Esophagus muscularis mucosa (tissue), 4 donors: ENCODE measurements at regions not wholly inside any gene's neighbourhood (a gene's known extent, or its start where the extent isn't known, plus 50 kb on each side); places are given as distances from the start of the nearest gene placed in this dataset.

Experiments
- EP300 ChIP-seq: sonication (generic); formaldehyde crosslinking; IDR thresholded peaks from one replicate; pipeline ENCODE4 v1.6.1; 2017; ENCODE audit warnings: antibody characterized with exemption
- POLR2A ChIP-seq: fragments of 450-650 bp; IDR thresholded peaks from one replicate; pipeline ENCODE4 v1.6.1; 2017; ENCODE audit warnings: antibody characterized with exemption, moderate library complexity, mild to moderate bottlenecking, low read depth
- TF ChIP-seq, protein P1 (sequence below), 3 experiments: fragments of 200-600 bp in 2 of 3; fragments of 450-650 bp in 1 of 3; sonication (generic) in 2 of 3; IDR thresholded peaks; one replicate each; pipeline ENCODE4 v1.5.1; 2017 to 2019; ENCODE audit warnings: antibody characterized with exemption in 3 of 3, mild to moderate bottlenecking in 2 of 3, moderate library complexity in 1 of 3

DNA sequence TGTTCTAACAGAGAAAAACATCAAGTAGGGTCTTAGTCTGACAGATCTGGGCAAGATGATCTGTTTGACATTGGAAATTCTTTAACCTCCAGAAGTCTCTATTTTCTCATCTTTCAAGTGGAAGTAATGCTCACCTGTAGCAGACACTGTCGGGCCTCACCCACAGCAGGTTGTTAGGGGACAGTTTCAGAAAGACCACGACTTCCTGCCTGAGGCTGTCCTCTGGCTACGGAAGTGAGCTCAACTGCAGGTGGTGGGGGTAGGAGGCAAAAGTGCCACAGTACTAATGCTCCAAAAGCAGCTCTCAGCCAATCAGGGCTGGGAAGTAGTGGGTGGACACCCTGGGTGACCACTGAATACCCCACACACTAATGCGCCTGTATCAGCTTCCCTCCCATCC, 111.4 kb upstream of the TOPAZ1 start:
- TF ChIP-seq, protein P1, sequence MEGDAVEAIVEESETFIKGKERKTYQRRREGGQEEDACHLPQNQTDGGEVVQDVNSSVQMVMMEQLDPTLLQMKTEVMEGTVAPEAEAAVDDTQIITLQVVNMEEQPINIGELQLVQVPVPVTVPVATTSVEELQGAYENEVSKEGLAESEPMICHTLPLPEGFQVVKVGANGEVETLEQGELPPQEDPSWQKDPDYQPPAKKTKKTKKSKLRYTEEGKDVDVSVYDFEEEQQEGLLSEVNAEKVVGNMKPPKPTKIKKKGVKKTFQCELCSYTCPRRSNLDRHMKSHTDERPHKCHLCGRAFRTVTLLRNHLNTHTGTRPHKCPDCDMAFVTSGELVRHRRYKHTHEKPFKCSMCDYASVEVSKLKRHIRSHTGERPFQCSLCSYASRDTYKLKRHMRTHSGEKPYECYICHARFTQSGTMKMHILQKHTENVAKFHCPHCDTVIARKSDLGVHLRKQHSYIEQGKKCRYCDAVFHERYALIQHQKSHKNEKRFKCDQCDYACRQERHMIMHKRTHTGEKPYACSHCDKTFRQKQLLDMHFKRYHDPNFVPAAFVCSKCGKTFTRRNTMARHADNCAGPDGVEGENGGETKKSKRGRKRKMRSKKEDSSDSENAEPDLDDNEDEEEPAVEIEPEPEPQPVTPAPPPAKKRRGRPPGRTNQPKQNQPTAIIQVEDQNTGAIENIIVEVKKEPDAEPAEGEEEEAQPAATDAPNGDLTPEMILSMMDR (IDR thresholded peaks at IDR 0.05) = no peak
- no peak for TF ChIP-seq POLR2A
- no peak for TF ChIP-seq EP300
